HG03196 (cell line): ENCODE measurements at regions not wholly inside any gene's neighbourhood (a gene's known extent, or its start where the extent isn't known, plus 50 kb on each side); places are given as distances from the start of the nearest gene placed in this dataset.
A peak's percentile ranks its signal among the peaks of the same experiment; 100 is the strongest.
"Not testable (repeated sequence)": the region's sequence is repeated elsewhere in the genome, so short reads cannot be mapped to it uniquely, and the experiment has no call there.

Source experiments
- ATAC-seq: cut with Tn5 transposase; IDR thresholded peaks from one replicate; pipeline ENCODE4 v1.9.1; 2021; ENCODE audit not compliant: unreplicated experiment

DNA sequence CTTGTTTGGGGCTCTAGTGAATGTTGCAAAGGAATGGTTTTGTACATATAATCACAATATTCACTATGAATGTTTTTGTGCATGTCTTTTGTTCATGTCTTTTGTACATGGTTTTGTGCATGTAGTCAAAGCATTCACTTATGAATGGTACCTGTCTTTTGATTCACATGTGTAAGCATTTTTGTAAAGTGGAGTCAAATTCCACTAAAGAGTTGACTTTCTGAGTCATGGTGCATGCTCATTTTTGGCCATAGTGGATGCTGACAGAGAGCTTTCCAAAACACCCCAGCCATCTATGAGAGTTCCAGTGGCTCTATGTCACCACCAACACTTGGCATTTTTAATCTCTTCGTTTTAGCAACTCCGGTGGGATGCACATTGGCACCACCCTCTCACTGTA lies 1185.9 kb upstream of the TMEM132C start:
- no peak for ATAC-seq

DNA sequence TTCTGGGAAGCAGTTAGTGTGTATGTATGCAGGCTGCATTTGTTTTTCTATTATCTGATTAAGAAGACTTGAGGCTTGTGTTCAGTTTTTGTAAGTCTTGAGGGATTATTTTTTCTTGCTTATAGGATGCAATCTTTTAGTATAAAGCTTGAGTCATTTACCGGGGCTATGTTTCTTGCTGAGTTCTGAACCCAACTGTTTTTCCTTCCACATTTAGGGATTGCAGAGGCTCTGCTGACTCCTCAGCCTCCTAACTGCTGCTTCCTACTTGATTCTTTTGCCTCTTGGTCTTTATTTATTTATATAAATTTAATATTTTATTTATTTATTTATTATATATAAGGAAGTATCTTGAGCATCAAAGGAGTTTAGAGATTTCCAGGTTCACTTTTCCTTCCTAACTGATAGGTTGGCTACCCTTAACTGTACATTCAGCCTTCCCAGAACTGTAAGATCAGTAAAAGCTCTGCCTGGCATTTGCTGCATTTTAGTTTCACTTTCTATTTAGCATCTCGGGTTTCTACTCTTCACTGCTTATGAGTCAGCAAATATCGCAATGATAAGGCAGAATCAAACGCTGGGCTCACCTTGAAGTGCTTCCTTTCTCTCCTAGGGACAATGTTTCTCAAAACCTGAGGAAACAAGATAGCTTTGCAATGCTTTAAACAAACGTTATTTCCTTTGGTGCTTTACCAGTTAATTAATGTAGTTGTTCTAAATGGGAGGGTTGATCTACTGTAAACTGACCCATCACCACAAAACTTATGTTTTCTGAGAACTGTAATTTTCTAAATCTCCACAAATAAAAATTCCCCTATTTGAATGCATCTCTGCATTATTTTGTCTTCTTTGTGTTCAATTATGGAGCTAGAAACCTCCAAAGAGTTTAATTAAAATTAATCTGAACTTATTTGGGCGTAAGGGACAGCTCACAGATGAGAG lies 1183.7 kb upstream of the TMEM132C start:
- peak; percentile 98 for ATAC-seq

DNA sequence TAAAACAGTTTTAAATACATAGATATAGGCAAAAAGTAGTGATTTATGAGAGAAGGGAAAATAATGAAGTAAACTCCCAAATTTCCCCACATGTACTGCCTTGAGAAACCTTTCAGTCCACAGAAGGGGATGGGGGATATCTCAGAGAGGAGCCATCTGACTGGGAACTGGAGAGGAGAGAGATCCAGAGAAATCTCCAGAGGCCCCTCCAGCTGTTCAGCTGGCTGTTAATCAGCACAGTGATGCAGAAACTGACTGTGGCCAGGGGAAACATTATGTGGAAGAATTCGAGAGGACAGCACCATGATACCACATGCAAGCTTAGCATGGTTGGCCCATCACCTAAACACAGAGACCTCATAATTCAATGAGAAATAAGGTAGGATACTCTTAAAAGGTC lies 1165.9 kb upstream of the TMEM132C start:
- no peak for ATAC-seq

DNA sequence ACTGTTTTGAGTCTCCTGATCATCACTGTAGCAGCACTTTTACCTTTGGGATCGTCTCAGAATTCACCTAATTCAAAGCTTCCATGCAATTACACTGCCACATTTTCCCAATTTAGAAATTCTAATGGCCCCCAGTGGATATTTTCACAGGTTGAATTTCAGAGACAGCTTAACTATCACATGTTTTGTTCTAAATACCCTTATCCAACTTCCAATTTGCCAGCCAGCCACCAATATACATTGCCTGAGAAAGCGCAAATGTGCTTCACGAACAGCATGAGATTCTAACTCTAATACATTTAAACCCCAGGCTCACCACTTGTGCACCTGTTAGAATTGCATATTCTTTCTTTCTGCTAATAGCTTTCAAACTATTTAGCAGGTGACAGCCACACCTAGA lies 1160.9 kb upstream of the TMEM132C start:
- ATAC-seq = no peak

- ATAC-seq = no peak
Observed at GRCh38 chr12:127106697-127107096, 1160.3 kb upstream of the TMEM132C start.

GRCh38 chr12:127107744-127108143 lies 1159.2 kb upstream of the TMEM132C start:
- no peak for ATAC-seq

DNA sequence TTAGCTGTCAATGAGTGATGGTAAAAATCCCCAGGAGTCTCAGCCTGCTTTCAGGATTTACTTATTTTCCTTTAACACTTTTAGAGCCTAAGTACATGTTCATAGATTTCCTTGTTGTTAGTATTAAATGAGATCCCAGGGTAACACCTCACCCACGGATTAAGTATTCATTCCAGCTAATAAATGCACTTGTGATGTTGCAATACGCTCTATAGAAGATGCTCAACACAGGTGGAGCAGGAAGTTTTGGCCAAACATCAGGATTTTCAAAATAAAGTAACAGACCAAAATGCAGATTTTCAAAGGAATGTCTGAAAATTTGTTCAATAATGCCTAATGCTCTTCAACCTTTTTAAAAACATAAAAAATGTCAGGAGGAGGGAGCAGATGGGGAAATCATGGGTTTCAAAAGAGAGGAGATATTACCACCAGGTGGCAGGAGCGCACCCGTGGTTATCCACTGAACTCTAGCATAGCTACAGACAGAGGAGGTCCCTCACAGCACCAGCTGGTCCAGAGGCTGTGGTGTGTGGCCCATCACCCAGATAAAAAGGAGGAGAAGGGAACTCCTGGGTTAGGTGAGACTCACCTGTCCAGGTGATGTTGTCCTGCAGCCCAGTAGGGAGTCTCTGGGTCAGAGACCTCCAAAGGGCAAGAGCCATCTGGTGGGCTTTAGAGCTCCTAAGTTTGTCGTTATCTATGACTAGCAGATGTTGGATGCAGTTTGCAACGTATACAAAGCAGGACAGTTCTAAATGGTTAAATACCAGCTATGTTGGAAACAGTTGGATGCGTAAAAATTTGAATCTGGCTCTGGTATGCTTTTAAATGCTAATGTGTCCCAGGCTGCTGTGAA lies 1158.4 kb upstream of the TMEM132C start:
- ATAC-seq = peak; percentile 90

DNA sequence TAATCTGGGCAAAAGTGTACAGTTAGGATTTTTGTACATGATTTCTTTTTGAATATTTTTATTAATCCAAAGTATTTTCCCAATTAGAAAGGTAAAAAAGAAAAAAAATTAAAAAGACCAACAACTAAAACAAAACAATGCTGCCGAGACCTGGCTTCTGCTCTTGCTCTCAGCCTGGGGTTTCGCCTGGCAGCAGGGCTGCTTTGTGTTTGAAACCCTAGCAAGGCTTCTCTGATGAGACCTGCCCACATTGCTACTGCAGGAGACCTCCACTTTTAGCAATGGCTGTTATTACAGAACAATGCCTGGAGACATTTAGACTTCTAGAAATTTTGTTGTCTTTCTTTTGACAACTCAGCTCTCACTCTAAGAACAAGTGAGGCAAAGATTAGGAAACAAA lies 1153.0 kb upstream of the TMEM132C start:
- no peak for ATAC-seq

DNA sequence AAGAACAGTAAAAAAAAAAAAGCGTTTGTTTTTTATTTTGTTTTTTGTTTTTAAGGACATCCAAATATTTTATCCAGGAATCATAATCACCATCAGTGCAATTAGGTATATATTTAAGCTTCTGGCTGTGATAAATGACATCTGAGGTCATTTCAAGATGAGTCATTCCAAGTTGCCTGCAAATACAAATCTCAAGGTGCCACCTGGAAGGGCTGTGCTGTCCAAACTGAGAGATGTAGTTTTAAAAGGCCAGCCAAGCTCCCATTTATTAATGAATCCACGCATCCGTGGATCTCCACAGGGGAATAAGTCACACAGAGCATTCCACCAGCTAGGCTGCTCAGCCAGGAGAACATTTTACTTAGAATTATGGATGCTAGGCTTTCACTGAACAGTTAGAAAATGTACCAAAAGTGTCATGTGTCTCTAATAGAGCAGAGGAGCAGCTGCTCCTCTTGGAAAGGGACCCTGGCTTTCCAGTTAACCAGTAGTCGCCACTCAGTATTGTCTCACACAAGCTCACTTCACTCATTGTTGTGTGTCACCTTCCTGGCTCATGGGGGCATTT lies 1151.4 kb upstream of the TMEM132C start:
- no peak for ATAC-seq

- ATAC-seq = no peak
Observed at GRCh38 chr12:127118251-127118650, 1148.7 kb upstream of the TMEM132C start.

- no peak for ATAC-seq
Observed at GRCh38 chr12:127119600-127120140, 1147.3 kb upstream of the TMEM132C start.

DNA sequence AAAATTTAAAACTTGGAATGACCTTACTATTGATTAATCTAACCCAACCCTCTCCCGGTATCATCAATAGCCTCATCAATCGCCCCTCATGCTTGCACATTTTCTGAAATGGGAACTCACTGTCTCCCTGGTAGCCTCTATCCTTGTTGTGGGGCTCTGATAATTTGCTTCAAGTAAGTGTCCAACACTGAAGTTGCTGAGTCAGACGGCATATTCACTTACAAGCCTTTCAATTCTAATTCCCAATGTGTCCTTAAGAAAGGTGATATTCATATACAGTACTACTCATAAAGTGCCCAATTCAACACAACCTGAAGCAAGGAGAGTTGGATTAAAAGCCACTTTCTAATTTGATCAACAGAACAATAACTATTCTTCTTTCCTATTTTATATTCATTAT lies 1146.1 kb upstream of the TMEM132C start:
- ATAC-seq = no peak

- ATAC-seq = no peak
Observed at GRCh38 chr12:127121494-127122084, 1145.4 kb upstream of the TMEM132C start.

- peak; percentile 80 for ATAC-seq
Observed at GRCh38 chr12:127125607-127126259, 1141.2 kb upstream of the TMEM132C start.

DNA sequence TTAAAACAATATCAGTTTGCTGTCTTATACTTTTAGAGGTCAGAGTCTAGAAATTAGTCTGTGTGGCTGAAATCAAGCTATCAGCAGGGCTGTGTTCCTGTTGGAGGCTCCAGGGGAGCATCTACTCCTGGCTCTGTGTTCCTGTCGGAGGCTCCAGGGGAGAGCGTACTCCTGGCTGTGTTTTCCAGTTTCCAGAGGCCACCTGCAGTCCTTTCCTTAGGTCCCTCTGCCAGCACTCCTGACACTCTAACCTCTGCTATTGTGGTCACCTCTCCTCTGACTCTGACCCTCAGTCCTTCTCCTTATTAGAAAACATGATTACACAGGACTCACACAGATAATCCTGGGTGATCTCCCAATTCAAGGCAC lies 1140.7 kb upstream of the TMEM132C start:
- ATAC-seq = peak; percentile 14

- ATAC-seq = no peak
Observed at GRCh38 chr12:127127897-127128296, 1139.1 kb upstream of the TMEM132C start.

- no peak for ATAC-seq
Observed at GRCh38 chr12:127130506-127131124, 1136.4 kb upstream of the TMEM132C start.

- ATAC-seq = no peak
Observed at GRCh38 chr12:127133675-127134335, 1133.2 kb upstream of the TMEM132C start.

- ATAC-seq = not testable (repeated sequence)
Observed at GRCh38 chr12:127140864-127141484, 1126.0 kb upstream of the TMEM132C start.
